ENCODE measurements at regions not wholly inside any gene's neighbourhood (a gene's known extent, or its start where the extent isn't known, plus 50 kb on each side); places are given as distances from the start of the nearest gene placed in this dataset.

DNA sequence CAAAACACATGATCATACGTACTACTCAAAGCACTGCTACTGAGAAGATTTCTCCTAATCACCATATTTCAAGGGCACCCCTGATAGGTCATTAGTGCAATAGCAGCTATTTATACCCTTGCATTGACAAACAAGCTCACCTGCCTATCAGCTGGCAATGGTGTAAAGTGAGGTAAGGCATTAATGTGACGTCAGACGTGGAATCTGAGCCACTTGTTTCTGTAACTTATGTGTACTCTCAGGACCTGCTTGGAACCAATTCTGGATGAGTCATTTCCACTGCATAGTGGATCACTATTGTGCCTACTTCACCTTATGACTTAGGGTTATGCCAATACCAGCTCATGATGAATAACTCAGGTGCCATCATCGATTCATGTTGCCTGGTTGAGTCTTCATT lies 628.5 kb upstream of the CELF2 start:
- no peak for DNase-seq

GRCh38 chr10:10392511-10392910 lies 625.2 kb upstream of the CELF2 start:
- no peak for DNase-seq

GRCh38 chr10:10394933-10395658 lies 622.6 kb upstream of the CELF2 start:
- DNase-seq: no peak

DNA sequence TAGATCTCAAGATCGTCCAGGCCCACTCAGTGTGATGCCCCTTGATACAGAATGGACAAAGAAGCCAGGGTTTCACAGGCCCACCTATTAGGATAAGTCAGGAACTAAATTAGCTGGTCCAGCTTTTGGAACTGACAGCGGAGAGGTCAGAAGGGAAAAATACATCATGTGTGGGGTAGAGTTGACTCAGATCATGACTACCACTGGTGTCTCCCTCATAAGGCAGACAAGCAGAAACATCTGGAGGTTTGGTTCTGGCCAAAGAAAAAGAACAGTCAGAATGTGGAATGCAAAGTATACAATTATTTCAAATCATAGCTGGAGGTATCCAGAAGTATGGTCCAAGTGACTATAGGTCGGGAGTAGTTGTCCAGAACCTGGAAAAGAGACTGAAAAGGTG lies 621.1 kb upstream of the CELF2 start:
- no peak for DNase-seq

DNA sequence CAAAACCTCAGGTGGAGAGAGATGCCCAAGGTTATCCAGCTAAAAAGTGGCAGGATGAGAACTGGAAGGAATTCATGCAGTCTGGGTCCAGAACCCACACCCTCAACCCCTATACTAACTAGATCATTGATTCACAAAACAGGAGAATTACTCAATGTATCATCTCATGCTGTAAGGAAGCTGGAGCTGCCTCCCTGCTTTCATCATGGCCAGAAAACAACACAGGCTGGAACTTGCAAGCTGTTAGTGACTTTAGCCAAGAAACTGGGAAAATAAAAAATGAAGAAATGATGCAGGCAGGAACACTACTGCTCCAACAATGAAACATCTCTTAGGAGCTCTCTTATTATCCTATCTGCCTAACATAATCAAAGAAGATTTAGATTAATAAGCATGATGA lies 619.8 kb upstream of the CELF2 start:
- no peak for DNase-seq

DNA sequence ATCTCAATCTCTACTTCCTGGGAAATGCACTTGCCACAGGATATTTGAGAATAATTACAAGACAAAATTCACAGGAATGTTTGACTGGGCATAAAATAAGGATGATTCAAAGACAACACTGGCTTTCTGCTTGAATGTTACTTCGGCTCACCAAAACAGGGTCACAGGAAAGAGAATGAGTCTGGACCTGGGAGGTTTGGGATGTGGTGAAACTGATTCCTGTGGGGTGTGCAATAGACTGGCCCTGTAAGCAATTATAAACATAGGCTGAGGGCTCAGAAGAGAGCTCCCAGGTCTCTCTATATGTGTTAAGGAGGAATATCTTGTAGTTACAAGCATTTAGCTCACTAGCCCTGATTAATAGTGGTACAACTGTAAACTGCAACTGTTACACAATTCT lies 613.9 kb upstream of the CELF2 start:
- no peak for DNase-seq

DNA sequence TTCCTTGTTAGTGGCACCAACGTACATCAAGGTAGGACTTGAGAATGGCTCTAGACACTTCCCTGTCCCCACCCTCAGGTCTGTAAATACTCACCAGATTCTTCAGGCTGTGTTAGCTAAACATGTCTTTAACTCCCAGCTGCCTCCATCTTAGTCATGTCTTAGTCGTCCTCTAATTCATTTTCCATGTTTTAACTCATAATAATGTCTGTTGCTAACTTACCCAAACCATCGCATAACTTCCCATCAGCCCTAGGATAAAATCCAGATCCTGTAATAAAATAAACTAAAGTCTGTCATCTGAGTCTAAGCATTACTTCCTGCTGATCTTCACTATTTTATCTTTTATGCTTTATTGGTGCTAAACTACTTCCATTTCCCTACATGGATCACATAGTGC lies 600.0 kb upstream of the CELF2 start:
- no peak for DNase-seq

DNA sequence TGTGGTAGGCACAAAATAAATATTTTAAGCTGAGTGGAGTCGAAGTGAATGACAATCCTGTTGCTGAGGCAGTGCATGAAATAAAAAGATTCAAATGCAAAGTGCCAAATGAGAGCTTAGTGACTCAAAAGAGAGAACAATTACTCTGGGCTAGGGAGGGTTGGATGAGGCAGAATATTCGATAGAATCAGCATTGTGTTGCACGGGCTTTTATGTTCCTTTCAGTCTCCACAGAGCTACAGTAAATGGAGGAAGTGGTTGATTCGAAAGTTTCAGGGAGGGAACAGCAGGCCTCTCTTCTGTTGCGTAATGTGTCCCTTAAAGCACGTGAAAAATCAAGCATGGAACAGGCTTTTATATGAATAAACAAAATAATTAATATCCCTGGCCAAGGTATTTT lies 599.3 kb upstream of the CELF2 start:
- no peak for DNase-seq

DNA sequence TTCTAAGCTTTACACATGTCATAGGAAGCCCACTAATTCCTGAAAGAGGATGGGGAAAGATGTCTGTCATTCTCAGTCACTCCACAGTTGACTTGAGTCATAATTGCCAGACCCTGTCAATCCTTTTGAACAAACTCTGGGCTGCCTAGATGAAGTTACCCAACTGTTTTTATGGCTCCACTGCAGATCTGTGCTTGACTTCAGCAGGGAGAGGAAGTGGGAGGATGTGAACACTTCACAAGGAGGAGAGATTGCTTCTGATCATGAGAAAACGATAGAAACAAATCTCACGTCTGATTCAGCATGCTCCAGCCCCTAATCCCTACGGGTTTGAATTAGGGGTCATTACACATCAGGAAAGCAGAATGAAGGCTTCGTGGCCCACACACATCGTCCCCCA lies 596.6 kb upstream of the CELF2 start:
- DNase-seq: no peak

DNA sequence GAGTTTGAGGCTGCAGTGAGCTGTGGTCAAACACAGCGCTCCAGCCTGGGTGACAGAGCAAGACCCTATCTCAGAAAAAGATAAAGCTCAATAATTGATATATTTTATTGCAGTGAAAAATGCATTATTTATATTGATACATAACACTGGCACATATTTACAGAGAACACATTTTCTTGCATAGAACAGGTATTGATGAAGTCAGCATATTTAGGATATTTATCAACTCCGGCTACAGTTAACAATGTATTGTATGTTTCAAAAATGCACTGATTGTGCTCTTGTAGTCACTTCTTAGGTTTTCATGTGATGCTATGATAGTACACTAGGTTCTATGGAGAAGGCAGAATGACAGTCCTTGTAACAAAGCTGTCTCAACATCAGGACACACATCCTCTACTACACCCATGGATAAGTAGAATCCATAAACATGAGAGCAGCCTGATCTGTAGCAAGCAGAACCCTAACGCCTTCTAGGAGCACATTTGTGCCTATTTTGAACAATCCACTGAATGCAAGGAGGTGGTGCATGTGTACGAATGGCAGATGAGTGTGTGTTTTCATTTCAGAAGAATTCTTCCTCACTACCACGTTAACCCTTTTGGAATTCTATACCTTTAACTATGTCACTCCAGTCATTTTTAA lies 586.1 kb upstream of the CELF2 start:
- DNase-seq: no peak

DNA sequence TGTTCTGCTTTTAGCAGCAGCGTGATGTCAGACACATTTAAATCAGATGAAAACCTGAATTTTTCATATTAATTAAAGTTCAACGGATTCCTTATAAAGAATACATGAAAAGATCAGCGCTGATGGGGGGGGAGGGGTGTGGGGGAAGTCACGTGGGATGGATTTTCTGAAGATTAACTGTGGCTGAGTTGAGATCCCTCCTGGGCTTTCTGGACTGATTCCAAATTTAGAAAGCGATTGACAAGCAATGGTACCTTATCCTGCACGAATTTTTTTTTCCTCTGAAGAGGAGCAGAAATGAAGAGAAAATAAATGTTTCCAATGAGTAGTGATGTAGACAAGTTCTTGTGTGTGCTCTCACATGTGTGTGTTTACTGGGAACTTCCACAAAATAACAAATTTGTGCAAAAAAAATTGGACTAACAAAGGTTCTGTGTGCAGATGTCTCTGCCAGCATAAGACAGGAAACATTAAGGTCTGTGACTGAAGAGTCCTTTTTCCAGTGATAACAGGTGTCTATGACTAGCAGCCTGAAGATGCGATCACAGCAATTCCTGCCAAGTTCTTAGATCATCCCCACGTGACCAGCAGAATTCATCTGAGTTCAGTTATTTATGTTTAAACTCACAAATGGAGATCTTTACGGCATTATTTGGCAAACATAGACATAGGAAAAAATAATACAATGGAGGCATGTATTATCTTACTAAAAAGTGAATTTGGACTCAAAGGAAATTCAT lies 585.2 kb upstream of the CELF2 start:
- no peak for DNase-seq

GRCh38 chr10:10434312-10434711 lies 583.4 kb upstream of the CELF2 start:
- no peak for DNase-seq

DNA sequence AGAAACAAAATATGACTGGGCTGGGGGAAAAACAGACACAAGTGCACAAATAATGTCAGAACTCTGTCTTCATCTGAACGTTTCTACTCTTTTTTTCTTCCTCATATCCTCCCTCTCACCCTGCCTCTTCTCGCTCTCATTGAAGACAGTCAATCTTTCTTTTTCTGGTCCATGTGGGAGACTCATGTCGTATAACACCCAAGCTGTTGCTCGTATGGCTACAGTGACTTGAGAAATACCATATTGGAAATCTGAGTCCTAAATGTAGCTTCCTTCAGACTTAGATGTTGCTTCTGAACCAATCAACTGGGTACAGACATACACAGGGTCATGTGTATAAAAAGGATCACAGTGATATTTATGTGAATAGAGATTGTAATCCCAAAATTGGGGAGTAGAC lies 579.8 kb upstream of the CELF2 start:
- no peak for DNase-seq

DNA sequence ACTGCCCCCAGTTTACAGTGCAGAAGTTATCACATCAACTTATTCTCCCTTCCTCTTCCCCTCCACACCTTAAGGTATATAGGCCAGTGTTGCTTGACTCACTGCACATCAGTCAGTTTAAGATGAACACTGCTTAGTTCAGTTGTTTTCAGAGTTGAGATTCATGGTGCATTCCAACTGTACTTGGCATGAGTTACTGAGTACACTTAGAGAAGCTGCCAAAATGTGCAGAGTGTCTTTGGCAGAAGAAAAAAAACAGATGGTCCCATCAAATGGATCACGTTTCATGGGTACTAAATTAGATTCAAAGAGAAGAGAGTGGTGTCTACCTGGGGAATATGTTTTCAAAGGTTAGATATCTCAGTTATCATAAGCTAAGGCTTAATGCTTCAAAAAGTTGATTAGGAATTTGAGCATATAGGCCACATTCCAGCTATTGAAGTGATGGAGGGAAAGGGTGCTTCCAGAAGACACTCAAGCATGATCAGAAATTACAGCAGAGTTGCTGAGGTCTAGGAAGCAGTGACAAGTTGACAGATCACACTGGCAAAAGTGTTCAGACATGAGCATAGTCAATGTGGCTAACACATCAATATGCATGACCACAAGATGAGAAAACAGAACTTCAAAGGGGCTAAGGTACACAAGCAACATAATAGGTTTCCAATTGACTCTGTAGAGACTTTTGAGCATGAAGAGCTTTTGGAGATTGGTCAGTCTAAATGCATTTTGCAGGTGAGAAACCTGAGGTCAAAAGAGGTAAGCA lies 579.2 kb upstream of the CELF2 start:
- no peak for DNase-seq

- no peak for DNase-seq
Measured at GRCh38 chr10:10456856-10457255, 560.8 kb upstream of the CELF2 start.

DNA sequence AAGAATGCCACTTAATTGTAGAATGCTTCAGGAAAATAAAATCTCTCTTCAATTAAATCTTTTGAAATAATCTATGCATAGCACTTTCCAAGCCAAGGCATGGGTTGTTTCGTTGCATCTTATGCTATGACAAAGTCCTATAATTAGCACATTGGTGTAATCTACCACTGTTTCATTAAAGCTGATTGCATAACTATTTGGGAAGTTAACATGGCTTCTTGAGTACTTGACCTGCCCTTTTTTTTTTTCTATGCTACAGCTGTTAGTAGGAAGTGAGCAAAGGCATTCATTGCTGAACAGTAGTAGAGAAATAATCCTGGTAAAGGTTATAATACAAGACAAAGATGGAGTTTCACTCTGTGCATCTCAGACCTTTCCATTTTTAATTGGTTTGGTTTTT lies 557.2 kb upstream of the CELF2 start:
- no peak for DNase-seq

- no peak for DNase-seq
Measured at GRCh38 chr10:10462151-10462941, 555.3 kb upstream of the CELF2 start.

DNA sequence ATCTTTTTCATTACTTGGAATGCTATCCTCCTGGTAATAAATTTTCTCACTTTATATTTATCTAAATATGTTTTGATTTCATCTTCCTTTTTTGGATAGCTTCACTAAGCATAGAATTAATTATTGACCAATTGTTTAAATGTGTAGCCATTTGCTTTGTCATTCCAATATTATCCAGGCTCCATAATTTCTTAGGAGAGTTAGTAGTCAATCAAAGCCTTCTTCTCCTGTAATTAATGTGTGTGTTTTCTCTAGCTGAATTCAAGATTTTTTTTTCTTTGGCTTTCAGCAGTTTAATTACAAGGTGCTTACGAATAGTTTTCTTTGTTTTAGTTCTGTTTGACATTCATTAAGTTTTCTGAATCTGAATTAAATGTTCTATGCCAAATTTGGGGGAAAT lies 545.9 kb upstream of the CELF2 start:
- no peak for DNase-seq

DNA sequence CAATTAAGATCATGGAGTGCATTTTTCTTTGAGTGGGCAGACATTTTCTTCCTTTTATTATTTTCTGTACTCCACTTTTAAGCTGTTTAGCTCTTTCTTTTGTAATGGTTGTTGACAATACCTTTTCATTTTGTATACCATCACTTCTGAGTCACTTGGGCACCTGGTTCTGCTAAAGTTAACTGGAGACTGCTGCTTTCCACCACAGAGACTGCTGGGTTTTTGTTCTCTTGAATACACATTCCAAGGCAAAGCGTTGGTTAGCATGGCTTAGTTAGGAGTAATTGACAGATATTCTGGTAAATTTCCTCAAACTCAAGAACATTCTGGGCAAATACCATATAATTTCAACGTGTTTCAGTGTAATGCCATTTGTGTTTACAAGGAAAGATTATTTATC lies 541.9 kb upstream of the CELF2 start:
- no peak for DNase-seq

- no peak for DNase-seq
Measured at GRCh38 chr10:10477844-10478243, 539.8 kb upstream of the CELF2 start.

GRCh38 chr10:10479465-10479864 lies 538.2 kb upstream of the CELF2 start:
- no peak for DNase-seq

DNA sequence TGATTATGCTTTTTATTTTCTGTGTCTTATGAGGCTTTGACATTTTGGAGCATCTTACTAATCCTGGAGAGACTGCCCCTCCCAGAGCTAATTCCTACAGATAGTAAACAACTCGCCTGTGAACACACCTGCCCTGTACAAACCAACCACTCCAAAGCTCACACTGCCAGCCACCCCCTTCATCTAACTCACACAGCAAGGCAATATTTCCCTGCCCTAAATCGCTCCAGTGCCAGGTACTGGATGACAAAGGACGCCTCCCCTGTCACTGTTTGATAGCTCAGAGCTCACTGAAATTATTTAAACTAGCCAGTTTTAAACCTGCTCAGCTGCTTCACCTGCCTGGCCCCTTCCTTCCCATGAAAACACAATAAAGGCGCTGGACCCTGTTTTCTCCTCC lies 535.1 kb upstream of the CELF2 start:
- DNase-seq: no peak

GRCh38 chr10:10489076-10489475 lies 528.6 kb upstream of the CELF2 start:
- DNase-seq: no peak

All from activated CD4-positive, alpha-beta T cell treated with anti-CD3 and anti-CD28 coated beads for 4 hours (primary cell).